ENCODE measurements at regions not wholly inside any gene's neighbourhood (a gene's known extent, or its start where the extent isn't known, plus 50 kb on each side); places are given as distances from the start of the nearest gene placed in this dataset.
"Not testable (repeated sequence)": the region's sequence is repeated elsewhere in the genome, so short reads cannot be mapped to it uniquely, and the experiment has no call there.

- FAIRE-seq = no peak
Measured at GRCh38 chr4:10879411-10880110, 195.0 kb upstream of the CLNK start.

- no peak for FAIRE-seq
Measured at GRCh38 chr4:10878861-10879260, 194.3 kb upstream of the CLNK start.

- FAIRE-seq = no peak
Measured at GRCh38 chr4:10877076-10877475, 192.5 kb upstream of the CLNK start.

GRCh38 chr4:10875144-10875799 lies 190.7 kb upstream of the CLNK start:
- no peak for FAIRE-seq

- no peak for FAIRE-seq
Measured at GRCh38 chr4:10873809-10874208, 189.2 kb upstream of the CLNK start.

GRCh38 chr4:10872833-10873517 lies 188.4 kb upstream of the CLNK start:
- FAIRE-seq = no peak

- no peak for FAIRE-seq
Measured at GRCh38 chr4:10866666-10867065, 182.1 kb upstream of the CLNK start.

- no peak for FAIRE-seq
Measured at GRCh38 chr4:10861036-10861435, 176.5 kb upstream of the CLNK start.

- no peak for FAIRE-seq
Measured at GRCh38 chr4:10856271-10856782, 171.8 kb upstream of the CLNK start.

GRCh38 chr4:10853196-10853595 lies 168.6 kb upstream of the CLNK start:
- FAIRE-seq = no peak

- no peak for FAIRE-seq
Measured at GRCh38 chr4:10841697-10842096, 157.1 kb upstream of the CLNK start.

GRCh38 chr4:10837151-10837550 lies 152.6 kb upstream of the CLNK start:
- FAIRE-seq = no peak

GRCh38 chr4:10832806-10833628 lies 148.4 kb upstream of the CLNK start:
- FAIRE-seq = no peak

- FAIRE-seq = no peak
Measured at GRCh38 chr4:10831727-10832408, 147.3 kb upstream of the CLNK start.

GRCh38 chr4:10828918-10829538 lies 144.5 kb upstream of the CLNK start:
- not testable (repeated sequence) for FAIRE-seq

- no peak for FAIRE-seq
Measured at GRCh38 chr4:10821826-10822225, 137.3 kb upstream of the CLNK start.

- no peak for FAIRE-seq
Measured at GRCh38 chr4:10816571-10816970, 132.0 kb upstream of the CLNK start.

- FAIRE-seq = no peak
Measured at GRCh38 chr4:10811991-10812390, 127.4 kb upstream of the CLNK start.

GRCh38 chr4:10810411-10810810 lies 125.8 kb upstream of the CLNK start:
- no peak for FAIRE-seq

GRCh38 chr4:10809905-10810304 lies 125.3 kb upstream of the CLNK start:
- FAIRE-seq = no peak

GRCh38 chr4:10808591-10808990 lies 124.0 kb upstream of the CLNK start:
- no peak for FAIRE-seq
